ENCODE measurements at regions not wholly inside any gene's neighbourhood (a gene's known extent, or its start where the extent isn't known, plus 50 kb on each side); places are given as distances from the start of the nearest gene placed in this dataset.

- Histone ChIP-seq H3K27ac (ENCODE audit: extremely low read depth, low read depth, low read length) (no peak overlapping the region), H3K36me3 (ENCODE audit: control insufficient read depth in 2 of 2, insufficient read depth in 1 of 2, low read length in 2 of 2) (no peaks in the 10 kb centered on the region), H3K4me3 (ENCODE audit: low read depth, low read length) (no peak overlapping the region), H3K4me1 (ENCODE audit: control insufficient read depth, insufficient read depth, low read length) (no peaks in the 10 kb centered on the region), H3K9me3 (ENCODE audit: control insufficient read depth, insufficient read depth, low read depth, low read length) (no peaks in the 10 kb centered on the region)
- ChIA-PET CTCF (no interaction called here), POLR2A (no interaction called here)
- TF ChIP-seq ZNF184 (tag by site-specific recombination; IDR thresholded peaks at IDR 0.05) (no peak), ZFP69B (tag by site-specific recombination; IDR thresholded peaks at IDR 0.05) (no peak), HOXC10 (CRISPR knock-in tag; IDR thresholded peaks at IDR 0.05) (no peak), ZNF202 (tag by site-specific recombination; IDR thresholded peaks at IDR 0.05; ENCODE audit: borderline replicate concordance) (no peak), EGR2 (tag by site-specific recombination; IDR thresholded peaks at IDR 0.05; ENCODE audit: low read depth) (no peak), ZSCAN5A (tag by site-specific recombination; IDR thresholded peaks at IDR 0.05) (no peak), ZBTB21 (tag by site-specific recombination; IDR thresholded peaks at IDR 0.05) (no peak), ZNF155 (tag by site-specific recombination; IDR thresholded peaks at IDR 0.05) (no peak), ZNF449 (tag by site-specific recombination; IDR thresholded peaks at IDR 0.05) (no peak), ZNF121 (tag by site-specific recombination; IDR thresholded peaks at IDR 0.05) (no peak), KLF8 (tag by site-specific recombination; IDR thresholded peaks at IDR 0.05) (no peak), ZNF341 (tag by site-specific recombination; IDR thresholded peaks at IDR 0.05; ENCODE audit: low read depth) (no peak)
These were observed 1047.6 kb upstream of the ACO1 start for GRCh38 chr9:31336841-31337240.

GRCh38 chr9:31347082-31347617 is 1037.3 kb upstream of the ACO1 start:
- TF ChIP-seq GLI2 (tag by site-specific recombination; IDR thresholded peaks at IDR 0.05; ENCODE audit: borderline replicate concordance, low read depth), result no peak
- no peak for TF ChIP-seq ZNF426 (tag by site-specific recombination; IDR thresholded peaks at IDR 0.05)
- no peak for TF ChIP-seq ZNF548 (tag by site-specific recombination; IDR thresholded peaks at IDR 0.05)
- no peak for TF ChIP-seq ZBTB11 (tag by site-specific recombination; conservative IDR thresholded peaks at IDR 0.05; ENCODE audit: low read depth)
- TF ChIP-seq ZBTB17 (tag by site-specific recombination; IDR thresholded peaks at IDR 0.05), result no peak
- TF ChIP-seq ZNF701 (tag by site-specific recombination; IDR thresholded peaks at IDR 0.05), result no peak
- TF ChIP-seq REST (tag by site-specific recombination; IDR thresholded peaks at IDR 0.05), result no peak
- TF ChIP-seq OSR2 (tag by site-specific recombination; IDR thresholded peaks at IDR 0.05), result no peak
- TF ChIP-seq ZNF514 (tag by site-specific recombination; IDR thresholded peaks at IDR 0.05), result no peak
- no peak for TF ChIP-seq KLF8 (tag by site-specific recombination; IDR thresholded peaks at IDR 0.05)
- no peak for TF ChIP-seq ZNF10 (tag by site-specific recombination; IDR thresholded peaks at IDR 0.05)
- no peak for TF ChIP-seq INSM2 (tag by site-specific recombination; IDR thresholded peaks at IDR 0.05)
- no peak overlapping the region for H3K27ac ChIP-seq (ENCODE audit: extremely low read depth, low read depth, low read length)
- ChIA-PET POLR2A (no interaction called here), CTCF (interaction anchor here (0.6 kb wide), 1 partner anchor 13 kb away, joined by 4 read pairs; no protein-coding TSS in a partner anchor)
- no peak overlapping the region for H3K4me3 ChIP-seq (ENCODE audit: low read depth, low read length)
- H3K36me3 ChIP-seq (ENCODE audit: control insufficient read depth in 2 of 2, insufficient read depth in 1 of 2, low read length in 2 of 2), result no peaks in the 10 kb centered on the region
- H3K4me1 ChIP-seq (ENCODE audit: control insufficient read depth, insufficient read depth, low read length), result no peaks in the 10 kb centered on the region
- H3K9me3 ChIP-seq (ENCODE audit: control insufficient read depth, insufficient read depth, low read depth, low read length), result no peaks in the 10 kb centered on the region

Measured in HEK293 (cell line).